Body of pancreas (tissue), 4 donors: ENCODE measurements at regions not wholly inside any gene's neighbourhood (a gene's known extent, or its start where the extent isn't known, plus 50 kb on each side); places are given as distances from the start of the nearest gene placed in this dataset.

ENCODE experiments used
- POLR2A ChIP-seq, 3 donors: fragments of 450-650 bp; IDR thresholded peaks; one replicate each; pipeline ENCODE4 v1.6.1; 2016; ENCODE audit warnings: antibody characterized with exemption in 3 of 3, mild to moderate bottlenecking in 2 of 3
- TF ChIP-seq, protein P1 (sequence below), 7 experiments: fragments of 450-650 bp in 4 of 7; fragments of 200-600 bp in 3 of 7; sonication (generic) in 3 of 7; IDR thresholded peaks; one replicate each; pipeline ENCODE4 v1.5.1; 2016 to 2019; ENCODE audit warnings: antibody characterized with exemption in 7 of 7

GRCh38 chr3:73739791-73740453 is 115.2 kb upstream of the PDZRN3 start:
- TF ChIP-seq, protein P1, sequence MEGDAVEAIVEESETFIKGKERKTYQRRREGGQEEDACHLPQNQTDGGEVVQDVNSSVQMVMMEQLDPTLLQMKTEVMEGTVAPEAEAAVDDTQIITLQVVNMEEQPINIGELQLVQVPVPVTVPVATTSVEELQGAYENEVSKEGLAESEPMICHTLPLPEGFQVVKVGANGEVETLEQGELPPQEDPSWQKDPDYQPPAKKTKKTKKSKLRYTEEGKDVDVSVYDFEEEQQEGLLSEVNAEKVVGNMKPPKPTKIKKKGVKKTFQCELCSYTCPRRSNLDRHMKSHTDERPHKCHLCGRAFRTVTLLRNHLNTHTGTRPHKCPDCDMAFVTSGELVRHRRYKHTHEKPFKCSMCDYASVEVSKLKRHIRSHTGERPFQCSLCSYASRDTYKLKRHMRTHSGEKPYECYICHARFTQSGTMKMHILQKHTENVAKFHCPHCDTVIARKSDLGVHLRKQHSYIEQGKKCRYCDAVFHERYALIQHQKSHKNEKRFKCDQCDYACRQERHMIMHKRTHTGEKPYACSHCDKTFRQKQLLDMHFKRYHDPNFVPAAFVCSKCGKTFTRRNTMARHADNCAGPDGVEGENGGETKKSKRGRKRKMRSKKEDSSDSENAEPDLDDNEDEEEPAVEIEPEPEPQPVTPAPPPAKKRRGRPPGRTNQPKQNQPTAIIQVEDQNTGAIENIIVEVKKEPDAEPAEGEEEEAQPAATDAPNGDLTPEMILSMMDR (IDR thresholded peaks at IDR 0.05): no peak
- TF ChIP-seq POLR2A (IDR thresholded peaks at IDR 0.05): no peak
